GM19468 (cell line): ENCODE measurements at regions not wholly inside any gene's neighbourhood (a gene's known extent, or its start where the extent isn't known, plus 50 kb on each side); places are given as distances from the start of the nearest gene placed in this dataset.

Experiments used
- ATAC-seq: cut with Tn5 transposase; IDR thresholded peaks from one replicate; pipeline ENCODE4 v1.9.1; 2021; ENCODE audit warnings: mild to moderate bottlenecking, moderate library complexity, moderate number of reproducible peaks; ENCODE audit not compliant: unreplicated experiment; ENCODE audit errors: extremely low read depth

- ATAC-seq = no peak
Measured at GRCh38 chr2:235382601-235383000, 111.2 kb upstream of the AGAP1 start.

GRCh38 chr2:235383272-235383843 lies 110.5 kb upstream of the AGAP1 start:
- ATAC-seq = no peak

- ATAC-seq = no peak
Measured at GRCh38 chr2:235384624-235385023, 109.2 kb upstream of the AGAP1 start.

GRCh38 chr2:235389626-235390025 lies 104.2 kb upstream of the AGAP1 start:
- no peak for ATAC-seq

- ATAC-seq = no peak
Measured at GRCh38 chr2:235390108-235390815, 103.6 kb upstream of the AGAP1 start.

- no peak for ATAC-seq
Measured at GRCh38 chr2:235390816-235391194, 103.0 kb upstream of the AGAP1 start.

- no peak for ATAC-seq
Measured at GRCh38 chr2:235391921-235392615, 101.8 kb upstream of the AGAP1 start.

GRCh38 chr2:235394278-235394828 lies 99.5 kb upstream of the AGAP1 start:
- ATAC-seq = no peak

- ATAC-seq = no peak
Measured at GRCh38 chr2:235396071-235396846, 97.6 kb upstream of the AGAP1 start.

GRCh38 chr2:235398321-235398720 lies 95.5 kb upstream of the AGAP1 start:
- ATAC-seq = no peak

- no peak for ATAC-seq
Measured at GRCh38 chr2:235399895-235400294, 93.9 kb upstream of the AGAP1 start.

- ATAC-seq = no peak
Measured at GRCh38 chr2:235402422-235402821, 91.4 kb upstream of the AGAP1 start.

GRCh38 chr2:235405612-235406361 lies 88.1 kb upstream of the AGAP1 start:
- no peak for ATAC-seq

GRCh38 chr2:235406430-235406829 lies 87.4 kb upstream of the AGAP1 start:
- ATAC-seq = no peak

GRCh38 chr2:235411905-235412485 lies 81.8 kb upstream of the AGAP1 start:
- ATAC-seq = no peak

- no peak for ATAC-seq
Measured at GRCh38 chr2:235413064-235413463, 80.8 kb upstream of the AGAP1 start.

- no peak for ATAC-seq
Measured at GRCh38 chr2:235414422-235414821, 79.4 kb upstream of the AGAP1 start.

- no peak for ATAC-seq
Measured at GRCh38 chr2:235416858-235417499, 76.9 kb upstream of the AGAP1 start.

- ATAC-seq = no peak
Measured at GRCh38 chr2:235418918-235419317, 74.9 kb upstream of the AGAP1 start.
